ENCODE measurements at regions not wholly inside any gene's neighbourhood (a gene's known extent, or its start where the extent isn't known, plus 50 kb on each side); places are given as distances from the start of the nearest gene placed in this dataset.

GRCh38 chr3:18772699-18773305 lies 347.7 kb upstream of the SATB1 start:
- no peak for DNase-seq (ENCODE audit: low spot score)

DNA sequence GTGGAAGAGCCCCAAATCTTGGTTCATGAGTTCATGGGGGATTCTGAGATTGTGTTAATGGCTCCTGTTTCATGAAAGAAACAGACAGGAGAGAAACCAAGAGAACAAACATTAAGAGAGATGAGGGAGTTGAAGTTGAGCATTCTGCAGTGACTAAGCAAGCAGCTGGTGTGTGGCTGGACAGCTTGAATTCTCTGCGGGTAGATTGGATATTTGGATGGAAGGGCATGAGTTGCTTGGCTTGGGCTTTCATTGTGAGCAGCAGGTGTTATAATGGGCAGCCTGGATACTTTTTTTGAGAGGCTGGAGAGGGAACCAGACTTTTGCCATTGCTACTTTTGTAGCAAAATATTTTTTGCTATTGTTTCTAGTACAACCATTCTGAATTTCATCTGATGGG lies 346.8 kb upstream of the SATB1 start:
- DNase-seq (ENCODE audit: low spot score), result no peak

DNA sequence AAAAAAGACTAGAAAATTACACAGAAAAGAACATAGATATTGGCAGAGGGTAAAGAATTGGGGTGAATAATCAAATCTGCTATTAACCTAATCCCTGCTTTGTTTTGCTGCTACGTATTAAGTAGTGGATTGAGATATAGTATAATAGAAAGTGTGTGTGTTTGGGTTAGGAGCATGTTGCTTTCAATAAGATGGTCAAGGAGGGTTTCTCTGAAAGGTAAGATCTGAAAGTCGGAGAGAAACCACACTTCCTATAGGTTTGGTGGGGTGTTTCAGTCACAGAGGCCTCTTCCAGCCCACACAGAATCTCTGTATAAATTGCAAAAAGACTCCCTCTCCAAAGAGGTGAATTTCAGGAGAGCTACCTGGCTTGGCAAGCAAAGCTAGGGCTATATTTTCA lies 345.7 kb upstream of the SATB1 start:
- no peak for DNase-seq (ENCODE audit: low spot score)

DNA sequence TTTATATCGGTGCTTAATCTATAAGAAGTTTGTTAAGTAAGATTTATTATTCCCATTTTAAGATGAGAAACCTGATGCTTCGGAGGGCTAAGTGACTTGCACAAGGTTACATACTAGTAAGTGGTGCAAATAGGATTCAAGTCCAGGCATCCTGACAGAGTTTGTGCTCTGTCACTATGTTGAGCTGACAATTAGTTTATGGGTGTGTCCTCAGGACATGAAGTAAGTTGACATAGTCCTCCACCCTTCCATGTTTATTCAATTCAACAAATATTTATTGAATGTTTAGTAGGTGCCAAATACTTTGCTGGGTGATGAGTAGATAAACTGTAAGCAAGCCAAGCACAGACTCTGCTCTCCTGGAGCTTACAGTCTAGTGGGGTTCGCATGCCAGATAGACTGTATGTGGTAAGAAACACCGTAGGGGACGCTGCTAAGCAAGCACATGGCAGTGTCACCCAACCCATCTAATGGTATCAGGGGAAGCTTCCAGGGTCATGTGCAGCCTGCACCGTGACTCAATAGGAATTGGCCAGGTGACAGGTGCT lies 342.7 kb upstream of the SATB1 start:
- no peak for DNase-seq (ENCODE audit: low spot score)

- no peak for DNase-seq (ENCODE audit: low spot score)
Observed at GRCh38 chr3:18766974-18767373, 341.8 kb upstream of the SATB1 start.

DNA sequence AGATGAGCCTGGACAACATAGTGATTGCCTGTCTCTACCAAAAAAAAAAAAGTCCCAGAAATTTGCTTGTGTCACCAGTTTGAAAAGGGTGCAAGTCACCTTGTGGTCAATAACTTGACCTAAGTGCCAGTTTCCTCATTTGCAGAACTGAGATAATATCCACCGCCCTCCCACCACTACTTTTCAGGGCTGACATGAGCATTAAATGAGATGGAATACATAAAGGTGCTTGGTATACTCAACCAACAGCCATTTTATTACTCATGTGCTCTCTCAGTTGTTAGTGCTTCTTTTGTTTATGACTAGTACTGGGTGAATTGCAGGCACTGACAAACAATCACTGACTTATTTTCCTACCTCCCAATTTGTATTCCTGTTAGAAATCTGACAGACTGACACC lies 340.5 kb upstream of the SATB1 start:
- DNase-seq (ENCODE audit: low spot score), result no peak

DNA sequence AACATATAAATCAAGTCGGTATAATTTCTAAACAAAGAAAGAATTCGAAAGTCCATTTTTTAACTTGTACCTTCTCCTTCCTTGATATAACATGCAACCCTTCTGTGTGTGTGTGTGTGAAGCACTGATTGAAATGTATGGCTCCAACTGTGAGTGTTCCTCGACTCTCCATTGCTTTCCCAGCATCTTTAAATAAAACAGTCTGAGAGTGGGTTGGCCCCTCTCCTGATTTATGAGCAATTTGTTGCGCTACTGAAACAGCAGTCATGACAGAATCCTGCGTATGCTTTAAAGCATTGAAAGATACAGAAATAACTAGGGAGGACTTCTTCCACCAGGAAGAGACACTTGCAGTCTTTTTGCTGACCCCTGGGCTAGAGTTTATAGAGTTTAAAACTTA lies 340.0 kb upstream of the SATB1 start:
- DNase-seq (ENCODE audit: low spot score), result no peak

DNA sequence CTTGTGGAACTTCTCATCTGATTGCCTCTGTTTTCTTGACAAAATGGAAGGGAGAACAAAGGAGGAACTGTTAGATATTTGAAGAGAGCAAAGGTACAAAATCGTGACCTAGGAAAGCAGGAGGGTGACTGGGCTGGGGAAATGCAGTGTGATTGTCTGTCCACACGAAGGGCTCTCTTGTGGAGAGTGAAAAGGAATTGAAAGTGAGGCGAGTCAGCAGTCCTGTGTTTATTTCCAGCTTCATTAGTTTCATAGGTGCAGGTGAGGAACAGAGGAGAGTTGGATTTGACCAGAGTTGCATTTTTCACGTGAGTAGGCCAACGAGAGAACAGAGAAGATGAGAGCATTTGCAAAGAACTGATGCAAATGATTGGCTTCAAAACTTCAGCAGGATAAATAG lies 336.4 kb upstream of the SATB1 start:
- no peak for DNase-seq (ENCODE audit: low spot score)

DNA sequence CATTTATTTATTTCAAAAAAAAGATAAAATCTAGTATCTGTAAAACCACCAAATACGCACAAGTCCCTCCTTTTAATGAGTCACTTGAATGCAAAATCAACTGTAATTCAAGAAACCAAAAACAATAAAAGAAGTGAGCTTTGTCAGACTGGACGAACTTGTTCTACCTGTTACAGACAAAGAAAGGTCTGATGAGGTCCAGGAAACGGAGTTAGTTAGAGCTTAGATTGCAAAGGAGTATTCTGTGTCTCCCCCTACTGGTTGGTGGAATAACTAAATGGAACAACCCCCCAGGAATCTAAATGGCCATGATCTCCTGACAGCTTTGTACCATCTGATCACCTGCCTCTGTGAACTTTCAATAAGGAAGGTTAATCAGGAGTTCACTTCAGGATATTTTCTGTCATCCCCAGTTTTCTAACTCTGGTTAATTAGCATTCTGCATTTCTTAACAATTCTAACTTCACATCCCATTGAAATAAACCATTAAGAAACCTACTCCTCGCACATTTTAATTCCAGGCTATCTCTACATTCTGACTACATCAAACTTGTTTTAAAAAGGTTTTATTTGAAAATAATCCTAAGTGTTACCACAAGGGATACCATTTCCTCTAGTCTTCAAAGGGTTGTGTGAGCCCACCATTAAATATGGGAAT lies 333.0 kb upstream of the SATB1 start:
- peak; percentile 50 for DNase-seq (ENCODE audit: low spot score)

DNA sequence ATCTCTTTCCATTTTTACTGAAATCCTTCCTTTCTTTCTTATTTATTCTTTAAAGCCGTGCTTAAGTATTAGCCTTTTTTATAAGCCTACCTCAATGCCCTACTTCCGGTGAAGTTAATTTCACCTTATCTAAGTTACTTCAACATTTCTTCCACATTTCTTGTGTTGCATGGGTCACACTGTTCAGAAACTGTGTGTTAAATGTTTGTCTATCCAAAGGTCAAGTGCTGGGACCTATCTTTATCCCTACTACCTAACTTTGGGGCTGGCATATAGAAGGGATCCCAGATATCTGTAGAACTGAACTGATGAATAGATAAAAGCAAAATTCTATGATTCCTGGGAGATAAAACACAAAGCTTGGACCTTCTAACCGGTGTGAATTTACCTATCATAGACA lies 332.3 kb upstream of the SATB1 start:
- DNase-seq (ENCODE audit: low spot score), result no peak

- DNase-seq (ENCODE audit: low spot score), result no peak
Observed at GRCh38 chr3:18752273-18752934, 327.3 kb upstream of the SATB1 start.

DNA sequence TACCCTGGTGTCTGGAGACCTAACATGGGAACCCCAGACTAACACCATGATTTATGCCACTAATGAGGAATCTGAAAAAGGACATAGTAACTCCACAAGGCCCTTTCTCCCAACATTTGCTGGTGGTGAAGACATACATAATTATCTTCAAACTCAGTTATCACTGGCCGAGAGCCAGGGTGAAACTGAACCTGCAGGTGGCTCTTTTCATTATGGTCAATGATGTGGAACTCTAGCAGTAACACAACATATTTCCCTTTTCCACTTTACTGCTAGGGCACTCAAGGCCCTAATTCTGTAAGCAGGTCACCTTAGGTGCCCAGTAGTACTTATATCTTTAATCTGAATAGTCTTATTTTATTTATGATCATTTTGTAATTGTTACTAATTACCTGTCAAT lies 326.4 kb upstream of the SATB1 start:
- DNase-seq (ENCODE audit: low spot score), result no peak

GRCh38 chr3:18747383-18747782 lies 322.2 kb upstream of the SATB1 start:
- no peak for DNase-seq (ENCODE audit: low spot score)

- no peak for DNase-seq (ENCODE audit: low spot score)
Observed at GRCh38 chr3:18745472-18745871, 320.3 kb upstream of the SATB1 start.

GRCh38 chr3:18744472-18744871 lies 319.3 kb upstream of the SATB1 start:
- DNase-seq (ENCODE audit: low spot score), result no peak

- DNase-seq (ENCODE audit: low spot score), result no peak
Observed at GRCh38 chr3:18743761-18744160, 318.6 kb upstream of the SATB1 start.

- DNase-seq (ENCODE audit: low spot score), result no peak
Observed at GRCh38 chr3:18740631-18741583, 315.8 kb upstream of the SATB1 start.

- no peak for DNase-seq (ENCODE audit: low spot score)
Observed at GRCh38 chr3:18739099-18739433, 313.9 kb upstream of the SATB1 start.

GRCh38 chr3:18738393-18739098 lies 313.4 kb upstream of the SATB1 start:
- DNase-seq (ENCODE audit: low spot score), result no peak

DNA sequence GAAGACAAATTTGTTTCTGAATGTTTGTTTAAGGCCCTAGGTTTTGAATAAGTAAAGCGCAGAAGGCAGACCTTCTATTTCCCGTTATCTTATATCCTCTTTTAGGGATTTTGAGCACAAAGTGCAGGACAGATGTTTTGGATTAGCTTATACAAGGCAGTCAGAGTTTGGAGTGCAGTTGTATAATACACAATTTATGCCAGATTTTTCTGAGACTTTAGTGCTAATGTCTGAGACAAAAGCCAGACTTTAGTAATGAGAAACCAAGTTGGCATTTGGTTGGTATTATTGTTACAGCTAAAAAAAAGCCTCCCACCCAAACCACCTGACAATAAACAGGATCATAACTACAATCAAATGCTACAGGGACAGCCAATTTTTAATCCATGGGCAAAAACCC lies 309.9 kb upstream of the SATB1 start:
- no peak for DNase-seq (ENCODE audit: low spot score)

DNA sequence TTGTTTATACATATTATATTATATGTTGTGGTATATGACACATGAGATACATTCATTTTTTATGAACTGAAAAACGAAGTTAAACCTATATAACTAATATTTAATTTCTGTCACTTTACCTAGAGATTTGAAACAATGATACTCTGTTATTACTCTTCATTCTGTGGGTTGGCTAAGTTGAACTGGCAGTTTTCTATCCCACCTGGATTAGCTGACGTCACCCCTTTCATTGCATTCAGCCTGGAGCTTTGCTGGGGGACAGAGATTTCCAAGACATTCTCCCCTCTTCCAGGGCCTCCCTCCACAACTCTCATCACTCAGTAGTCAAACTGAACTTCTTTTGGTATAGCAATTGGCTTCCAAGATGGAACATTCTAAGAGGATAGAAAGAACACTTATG lies 309.2 kb upstream of the SATB1 start:
- no peak for DNase-seq (ENCODE audit: low spot score)

DNA sequence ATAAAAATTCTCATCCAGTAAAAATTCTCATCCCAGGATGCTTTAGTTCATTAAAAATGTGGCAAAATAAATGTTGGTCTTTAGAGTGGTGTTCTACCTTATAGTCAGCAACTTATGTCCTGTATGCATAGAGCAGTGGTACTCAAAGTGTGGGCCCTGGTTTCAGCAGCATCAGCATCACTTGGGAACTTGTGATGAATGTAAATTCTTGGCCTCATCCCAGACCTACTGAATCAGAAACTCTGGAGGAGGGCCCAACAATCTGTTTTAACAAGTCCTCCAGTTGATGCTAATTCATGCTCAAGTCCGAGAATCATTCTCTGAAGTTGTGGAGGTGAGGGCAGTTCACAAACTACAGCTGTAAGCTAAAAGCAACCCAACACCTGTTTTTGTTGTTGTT lies 307.3 kb upstream of the SATB1 start:
- no peak for DNase-seq (ENCODE audit: low spot score)

Data from D341Med (cell line).